Inflammatory macrophage treated with lipopolysaccharide for 4 hours (primary cell): ENCODE measurements at regions not wholly inside any gene's neighbourhood (a gene's known extent, or its start where the extent isn't known, plus 50 kb on each side); places are given as distances from the start of the nearest gene placed in this dataset.
"Not testable (repeated sequence)": the region's sequence is repeated elsewhere in the genome, so short reads cannot be mapped to it uniquely, and the experiment has no call there.

Experiments used
- DNase-seq: peaks from one replicate; pipeline ENCODE4 v3.0.0-alpha.2; 2020

DNA sequence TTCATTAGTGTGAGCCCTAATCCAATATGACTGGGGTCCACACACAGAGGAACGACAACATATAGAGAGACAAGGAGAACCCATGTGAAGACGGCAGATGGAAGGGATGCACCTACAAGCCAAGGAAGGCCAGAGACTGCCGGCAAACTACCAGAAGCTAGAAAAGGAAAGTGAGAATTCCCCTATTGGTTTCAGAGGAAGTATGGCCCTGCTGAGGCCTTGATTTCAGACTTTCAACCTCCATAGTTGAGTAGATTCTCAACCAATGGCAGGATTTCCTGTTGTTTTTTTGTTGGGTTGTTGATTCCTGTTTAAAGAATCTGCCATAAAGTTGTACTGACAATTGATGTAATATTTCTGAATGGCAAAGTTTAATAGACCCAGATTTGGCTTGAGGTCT lies 241.5 kb downstream of the SATB2 start:
- DNase-seq = no peak

DNA sequence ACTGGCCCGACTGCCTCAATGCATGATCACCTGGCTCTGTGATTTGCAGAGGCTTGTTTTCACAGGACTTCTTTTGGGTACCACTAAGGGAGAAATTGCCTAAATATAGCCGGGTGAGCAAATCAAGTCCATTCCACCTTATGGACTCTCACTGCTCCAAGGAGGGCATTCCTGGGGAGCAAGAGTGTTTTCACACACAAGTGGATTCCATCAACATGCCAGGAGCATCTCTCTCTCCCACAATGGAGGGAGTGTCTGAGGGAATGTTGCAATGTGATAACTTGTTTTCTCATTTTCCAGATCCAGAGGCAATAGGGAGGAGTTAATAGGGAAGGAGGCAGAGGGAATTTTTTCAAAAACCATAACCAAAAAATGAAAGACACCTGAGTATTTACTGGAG lies 250.7 kb downstream of the SATB2 start:
- no peak for DNase-seq

DNA sequence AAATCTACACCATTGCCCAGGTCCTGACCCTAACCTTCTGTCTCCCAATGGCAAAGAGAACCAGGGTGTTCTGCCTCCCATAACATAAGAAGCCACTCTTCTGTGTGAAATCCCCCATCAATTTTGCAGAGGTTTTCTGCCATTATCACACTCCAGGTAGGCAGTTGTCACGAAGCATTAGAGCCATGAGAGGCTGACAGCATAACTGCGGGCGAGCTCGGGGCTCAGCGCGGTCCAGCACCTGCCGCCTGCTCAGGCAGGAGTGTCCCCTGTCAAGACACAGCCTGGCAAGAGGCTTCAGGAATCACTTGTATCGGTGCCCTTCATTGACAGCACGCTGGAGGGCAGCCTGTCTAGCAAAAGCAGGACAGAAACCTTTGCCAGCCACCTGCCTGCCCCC lies 251.2 kb downstream of the SATB2 start:
- no peak for DNase-seq

DNA sequence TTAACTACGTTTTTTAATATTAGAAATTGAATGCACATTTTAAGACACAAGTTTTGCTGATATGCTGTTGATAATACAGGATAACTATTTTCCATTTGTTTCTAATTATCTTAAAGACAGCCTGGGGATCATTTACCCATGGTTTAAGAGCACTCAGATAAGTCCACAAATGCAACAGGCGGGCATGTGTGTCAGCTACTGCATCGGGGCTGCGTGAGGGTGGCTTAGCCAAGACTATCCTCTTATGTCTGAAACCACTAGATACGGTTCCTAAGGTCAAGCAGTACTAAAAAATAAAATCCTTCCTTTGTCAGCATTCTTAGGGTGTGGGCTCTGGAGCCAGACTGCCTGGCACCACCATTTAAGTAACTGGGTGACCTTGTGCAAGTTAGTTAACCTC lies 254.8 kb downstream of the SATB2 start:
- DNase-seq = no peak

DNA sequence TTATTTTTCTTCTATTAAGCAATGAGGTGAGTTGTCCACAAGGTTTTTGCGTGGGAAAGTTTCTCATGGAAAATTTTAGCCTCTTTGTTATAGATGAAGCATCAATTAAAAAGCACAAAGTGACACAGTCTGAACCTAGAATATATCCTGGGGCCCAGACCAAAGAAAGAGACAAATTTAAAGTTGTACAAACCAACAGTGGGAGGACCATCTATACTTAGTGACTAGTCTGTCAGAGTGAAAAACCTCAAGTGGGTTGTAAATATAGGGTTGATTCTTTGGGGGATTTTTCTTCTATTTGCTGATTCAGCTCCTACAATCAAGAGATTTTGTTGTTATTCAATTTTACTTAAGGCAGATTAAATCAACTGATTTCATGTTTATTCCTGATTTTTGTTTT lies 256.2 kb downstream of the SATB2 start:
- no peak for DNase-seq

DNA sequence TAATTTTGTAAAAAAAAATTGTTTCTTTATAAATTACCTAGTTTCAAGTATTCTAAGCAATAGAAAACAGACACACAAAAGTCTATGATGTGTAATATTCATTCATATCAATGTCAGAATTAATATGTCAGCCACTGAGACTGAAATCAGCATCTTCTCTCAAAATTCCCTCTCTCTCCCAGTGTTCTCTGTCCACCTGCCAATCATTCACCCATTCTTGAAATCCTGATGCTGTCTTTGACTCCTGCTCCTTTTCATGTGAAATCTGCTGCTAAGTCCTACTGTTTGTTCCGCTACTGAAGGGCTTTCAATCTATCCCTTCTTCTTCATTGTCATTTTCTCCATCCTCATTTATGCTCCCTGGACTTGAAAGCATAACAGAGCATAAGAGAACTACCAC lies 257.9 kb downstream of the SATB2 start:
- no peak for DNase-seq

DNA sequence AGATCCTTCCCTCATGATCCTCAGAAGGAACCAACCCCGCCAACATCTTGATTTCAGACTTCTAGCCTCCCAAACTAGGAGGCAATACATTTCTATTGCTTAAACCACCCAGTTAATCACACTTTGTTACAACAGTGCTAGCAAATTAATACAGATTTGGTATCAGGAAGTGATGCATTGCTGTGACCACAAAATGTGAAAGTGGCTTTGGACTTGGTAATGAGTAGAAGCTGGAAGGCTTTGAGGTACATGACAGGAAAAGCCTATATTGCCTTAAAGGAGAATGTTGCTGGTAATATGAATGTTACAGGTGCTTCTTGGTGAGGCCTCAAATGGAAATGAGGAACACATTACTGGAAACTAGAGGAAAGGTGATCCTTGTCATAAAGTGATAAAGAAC lies 260.3 kb downstream of the SATB2 start:
- DNase-seq = no peak

DNA sequence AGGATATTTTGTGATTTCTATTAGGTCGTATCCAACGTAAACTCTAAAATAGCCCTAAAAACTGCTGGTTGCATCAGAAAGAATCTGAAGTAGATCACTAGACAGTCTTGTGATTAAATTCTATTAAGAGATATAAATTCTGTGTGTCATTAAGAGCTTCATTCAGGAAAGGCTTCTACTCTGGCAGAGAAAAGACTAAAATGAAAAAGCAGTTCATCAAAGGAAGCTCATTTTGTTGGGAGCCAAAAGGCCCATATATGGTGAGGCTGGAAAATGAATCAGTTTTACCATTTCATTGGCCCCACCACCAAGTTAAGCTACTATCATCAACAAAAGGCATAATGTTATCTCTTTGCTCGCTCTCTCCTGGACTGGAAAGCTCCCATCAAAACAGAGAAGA lies 261.1 kb downstream of the SATB2 start:
- DNase-seq = no peak

DNA sequence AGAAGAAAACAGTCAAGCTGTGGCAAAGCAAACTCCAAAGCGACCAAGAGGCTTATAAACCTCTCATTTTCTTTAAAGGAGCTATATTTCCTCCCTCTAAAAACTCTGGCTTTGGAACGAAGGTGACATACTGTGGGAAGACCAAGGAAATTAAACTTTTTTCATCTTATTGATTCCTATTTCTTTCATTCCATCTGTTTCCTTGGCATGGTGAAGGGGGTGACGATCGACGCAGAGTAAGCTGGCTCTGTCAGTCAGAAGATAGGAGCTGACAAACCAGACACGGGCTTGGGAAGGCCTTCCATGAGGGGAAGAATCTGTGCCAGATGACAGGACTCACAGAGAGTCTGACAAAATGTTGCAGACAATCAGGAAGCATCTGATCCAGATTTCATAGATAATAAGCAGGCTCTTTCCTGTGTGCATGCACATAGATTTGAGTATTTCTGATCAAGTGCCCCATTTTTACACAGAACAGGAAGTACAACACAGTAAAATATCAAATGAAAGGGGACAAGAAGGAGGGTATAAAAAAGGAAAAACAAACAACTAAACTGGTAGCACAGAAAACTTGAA lies 261.7 kb downstream of the SATB2 start:
- DNase-seq = no peak

DNA sequence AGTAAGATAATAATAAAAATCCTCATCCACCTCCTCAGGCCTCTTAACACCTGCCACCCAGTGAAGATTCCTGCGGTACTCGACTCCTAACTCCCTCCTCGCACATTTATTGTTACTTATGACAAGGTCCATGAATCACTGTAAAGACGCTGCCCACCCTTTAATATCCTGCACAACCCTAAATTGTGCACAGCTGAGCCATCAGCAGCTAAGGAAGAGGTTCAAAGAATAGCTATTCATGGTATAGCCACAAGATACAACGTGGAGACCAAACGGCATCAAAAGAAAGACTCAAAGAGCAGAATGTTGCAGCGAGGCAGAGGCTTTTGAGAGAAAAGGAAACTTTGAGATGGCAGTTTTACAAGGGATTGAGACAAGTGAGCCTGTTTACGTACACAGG lies 266.3 kb downstream of the SATB2 start:
- no peak for DNase-seq

DNA sequence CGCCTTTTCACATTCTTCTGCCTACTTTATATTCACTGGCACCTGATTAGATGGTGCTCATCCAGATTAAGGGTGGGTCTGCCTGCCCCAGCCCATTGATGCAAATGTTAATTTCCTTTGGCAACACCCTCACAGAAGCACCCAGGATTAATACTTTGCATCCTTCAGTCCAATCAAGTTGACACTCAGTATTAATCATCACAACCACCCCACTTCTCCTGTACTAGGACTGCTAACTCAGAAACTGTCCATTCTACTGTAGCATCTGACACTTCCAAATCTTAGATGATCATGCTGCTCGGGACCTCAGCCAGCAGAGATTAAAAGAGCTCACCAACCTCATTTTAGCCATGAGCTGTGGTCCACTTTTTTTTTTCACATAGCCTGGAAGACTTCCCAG lies 268.5 kb downstream of the SATB2 start:
- no peak for DNase-seq

DNA sequence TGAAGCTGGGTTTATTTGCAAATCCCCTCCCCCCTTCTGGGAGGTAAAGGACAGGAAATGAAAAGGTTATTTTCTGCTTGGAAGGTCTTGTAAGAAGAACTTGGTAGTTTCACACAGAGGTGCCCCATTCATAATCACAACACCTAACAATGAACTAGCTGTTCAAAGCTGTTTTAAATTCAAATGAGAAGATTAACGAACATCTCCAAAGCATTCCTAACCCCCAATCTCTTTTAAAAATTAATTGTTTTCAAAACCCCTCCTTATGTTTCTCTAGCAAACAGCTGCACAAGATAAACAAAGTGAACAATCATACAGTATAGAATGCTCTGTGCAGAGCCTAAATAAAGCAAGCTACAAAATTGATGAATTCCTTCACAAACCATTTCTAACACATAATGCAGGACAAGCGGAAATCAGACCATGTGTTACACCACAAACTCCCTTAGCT lies 271.4 kb downstream of the SATB2 start:
- DNase-seq = no peak

DNA sequence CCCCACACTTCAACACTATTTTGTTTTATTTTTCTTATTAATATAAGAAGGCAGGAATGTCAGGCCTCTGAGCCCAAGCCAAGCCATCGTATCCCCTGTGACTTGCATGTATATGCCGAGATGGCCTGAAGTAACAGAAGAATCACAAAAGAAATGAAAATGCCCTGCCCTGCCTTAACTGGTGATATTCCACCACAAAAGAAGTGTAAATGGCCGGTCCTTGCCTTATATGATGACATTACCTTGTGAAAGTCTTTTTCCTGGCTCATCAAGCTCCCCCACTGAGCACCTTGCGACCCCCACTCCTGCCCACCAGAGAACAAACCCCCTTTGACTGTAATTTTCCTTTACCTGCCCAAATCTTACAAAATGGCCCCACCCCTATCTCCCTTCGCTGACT lies 272.6 kb downstream of the SATB2 start:
- not testable (repeated sequence) for DNase-seq

DNA sequence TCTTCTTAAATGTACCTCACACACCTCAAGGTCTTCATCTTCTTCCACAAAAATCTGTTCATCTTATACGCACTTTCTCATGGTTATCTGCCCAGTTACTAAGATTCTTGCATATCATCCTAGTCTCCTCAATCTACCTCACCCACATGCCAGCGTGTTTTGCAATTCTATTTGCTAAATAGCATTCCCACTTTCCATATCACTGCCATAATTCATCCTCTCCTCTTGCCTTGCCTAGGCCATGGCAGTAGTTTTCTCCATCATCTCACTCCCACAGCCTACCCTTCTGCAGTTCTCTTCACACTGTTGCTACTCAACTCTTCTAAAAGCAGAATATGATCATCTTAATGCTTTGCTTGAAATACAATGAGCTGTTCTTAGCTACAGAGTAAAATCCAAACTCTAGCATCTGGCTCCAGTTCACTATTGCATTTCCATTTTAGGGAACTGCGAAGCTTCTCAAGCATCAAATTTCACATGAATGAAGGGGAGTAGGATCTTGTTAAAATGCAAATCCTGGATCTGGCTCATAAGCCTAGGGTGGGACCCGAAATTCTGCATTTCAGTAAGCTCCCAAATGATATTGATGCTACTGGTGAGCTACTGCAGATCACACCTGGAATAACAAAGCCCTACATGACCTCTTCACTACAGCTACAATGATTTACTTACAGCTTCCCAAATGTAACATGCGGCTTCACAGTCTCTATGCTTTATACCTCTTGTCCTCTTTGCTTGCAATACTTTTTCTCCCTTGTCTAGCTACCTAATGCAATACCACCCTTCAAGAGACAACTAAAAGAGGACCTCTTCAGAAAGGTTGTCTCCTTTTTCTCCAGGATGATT lies 293.9 kb downstream of the SATB2 start:
- DNase-seq = no peak

DNA sequence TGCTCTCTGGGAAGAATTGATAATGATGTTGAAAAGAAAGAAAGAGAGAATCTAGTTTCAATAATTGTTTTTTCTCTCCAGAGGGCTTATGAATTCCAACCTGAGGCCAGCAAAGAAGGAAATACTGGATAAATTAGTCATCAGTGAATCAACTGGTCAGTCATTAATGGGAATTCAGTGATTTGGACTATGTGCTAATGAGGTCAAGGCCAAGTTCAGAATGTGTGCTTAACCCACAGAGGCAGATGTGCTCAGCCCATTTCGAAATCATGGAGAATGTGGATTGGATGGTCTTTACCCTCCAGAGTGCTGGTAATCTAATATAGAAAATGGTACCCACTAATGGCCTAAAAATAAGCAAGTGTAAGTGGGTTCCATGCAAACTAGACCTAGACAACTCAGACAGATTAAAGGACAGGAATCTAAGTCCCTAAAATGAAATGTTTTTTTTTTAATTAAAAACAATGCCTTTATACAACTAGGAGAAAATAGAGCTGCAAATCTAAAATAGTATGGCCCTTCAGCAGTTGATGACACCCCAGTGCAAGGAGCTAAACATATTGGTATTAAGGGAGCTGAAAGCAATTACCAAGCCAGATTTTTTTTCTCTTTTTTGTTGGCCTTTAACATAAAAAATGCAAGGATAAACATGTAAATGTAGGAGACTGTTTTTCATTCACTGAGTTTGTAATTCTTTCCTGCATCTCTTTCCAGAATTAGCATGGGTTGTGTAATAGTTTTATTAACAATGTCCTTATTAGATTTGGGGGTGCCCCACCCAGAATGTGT lies 296.9 kb downstream of the SATB2 start:
- DNase-seq = no peak

DNA sequence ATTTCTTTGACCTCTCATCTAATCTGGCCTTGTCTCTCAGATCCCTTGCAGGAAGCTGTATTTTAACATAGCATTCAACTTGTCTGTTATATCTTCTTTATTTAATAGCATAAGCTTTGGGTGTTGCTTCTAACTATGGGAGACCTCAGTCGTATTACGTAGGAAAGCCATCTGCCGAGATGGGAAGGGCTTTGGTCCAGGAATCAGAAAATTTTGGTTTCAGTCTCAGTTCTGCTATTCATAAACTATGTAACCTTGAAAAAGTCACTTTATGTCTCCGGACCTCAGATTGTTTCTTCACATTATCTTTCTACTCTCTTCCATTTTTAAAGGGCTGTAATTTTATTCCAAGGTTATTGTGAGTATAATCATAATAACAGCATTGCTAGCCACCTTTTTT lies 297.7 kb downstream of the SATB2 start:
- DNase-seq = no peak

DNA sequence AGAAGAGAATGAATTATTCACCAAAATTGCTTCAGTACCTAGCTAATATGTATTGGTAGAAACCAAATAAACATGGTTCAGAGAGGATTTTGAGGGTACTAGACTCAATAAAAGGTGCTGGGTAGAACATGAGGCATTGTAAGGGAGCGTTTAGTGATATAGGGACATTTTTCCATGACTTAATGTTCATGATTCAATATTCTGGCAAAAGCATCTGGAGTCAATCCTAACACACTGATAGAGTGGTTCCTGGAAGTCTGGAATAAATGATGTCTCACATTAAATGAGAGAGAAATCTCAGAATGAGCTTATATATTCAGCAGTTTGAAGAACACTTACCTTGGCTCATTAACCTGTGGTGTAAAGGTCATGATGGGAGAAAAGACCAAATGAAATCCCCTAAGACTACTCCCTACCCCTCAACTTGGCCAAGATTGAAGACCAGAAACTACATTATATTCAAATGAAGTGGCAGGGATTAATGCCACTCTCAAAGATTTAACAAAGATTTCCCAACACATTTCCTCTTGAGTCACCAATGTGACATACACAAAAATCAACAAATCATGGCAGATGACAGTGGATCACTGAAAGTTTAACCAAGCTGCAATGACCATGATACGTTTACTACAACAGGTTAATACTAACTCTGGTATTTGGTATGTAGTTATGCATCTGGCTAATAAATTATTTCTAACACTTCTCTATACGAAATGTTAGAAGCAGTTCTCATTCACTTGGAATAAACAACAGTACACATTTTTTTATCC lies 309.5 kb downstream of the SATB2 start:
- DNase-seq = no peak

DNA sequence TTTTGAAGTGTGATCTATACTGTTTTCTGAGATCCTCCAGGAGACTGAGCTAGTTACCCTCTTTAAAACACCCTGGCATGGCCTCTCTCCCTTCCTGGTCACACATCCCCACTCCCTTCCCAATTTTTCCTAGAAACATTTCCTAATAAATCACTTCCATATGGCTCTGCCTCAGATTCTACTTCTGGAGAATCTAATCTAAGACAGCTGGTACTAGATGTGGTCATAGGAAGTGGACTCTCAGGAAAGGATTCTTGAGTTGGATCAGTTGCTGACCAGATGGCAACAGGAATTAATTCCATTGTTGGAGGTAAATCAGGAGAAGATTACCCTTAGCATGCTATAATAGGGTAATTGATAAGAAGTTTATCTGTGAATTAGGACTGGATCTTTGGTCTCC lies 310.5 kb downstream of the SATB2 start:
- no peak for DNase-seq

DNA sequence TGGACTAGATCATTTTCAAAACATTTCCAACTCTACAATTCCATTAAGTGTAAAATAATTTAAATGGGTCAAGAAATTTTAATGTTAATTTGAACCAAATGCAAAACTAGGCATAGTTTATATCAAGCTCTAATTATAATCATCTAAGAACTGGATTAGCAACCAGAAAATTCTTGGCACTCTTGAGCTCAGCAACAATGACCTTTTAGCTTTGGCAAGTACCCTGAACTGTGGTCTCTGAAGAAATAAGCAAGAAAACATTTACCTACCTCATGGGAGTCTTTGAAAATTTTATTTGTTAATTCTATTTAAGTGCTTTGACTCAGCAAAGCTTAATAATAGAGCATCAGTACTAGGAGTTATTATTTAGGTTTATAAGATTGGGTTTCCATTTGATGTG lies 313.2 kb downstream of the SATB2 start:
- no peak for DNase-seq

DNA sequence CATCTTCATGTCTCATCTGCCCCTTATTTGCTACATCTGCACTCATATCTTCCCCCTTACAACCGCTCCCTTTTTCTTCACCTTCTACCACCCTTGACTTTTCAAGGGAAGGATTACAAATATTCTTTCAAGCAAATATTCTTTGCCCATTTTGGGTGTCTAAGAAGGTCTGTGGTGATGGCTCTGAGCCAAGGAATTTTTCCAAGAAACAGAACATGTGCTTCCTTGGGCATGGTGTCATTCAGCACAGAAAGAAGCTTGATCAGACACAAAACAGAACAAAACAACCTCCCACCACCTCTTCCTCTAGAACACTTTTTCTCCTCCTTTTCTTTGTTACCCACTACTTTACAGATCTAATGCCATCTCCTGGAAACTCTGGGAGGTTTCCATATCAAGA lies 313.7 kb downstream of the SATB2 start:
- no peak for DNase-seq

DNA sequence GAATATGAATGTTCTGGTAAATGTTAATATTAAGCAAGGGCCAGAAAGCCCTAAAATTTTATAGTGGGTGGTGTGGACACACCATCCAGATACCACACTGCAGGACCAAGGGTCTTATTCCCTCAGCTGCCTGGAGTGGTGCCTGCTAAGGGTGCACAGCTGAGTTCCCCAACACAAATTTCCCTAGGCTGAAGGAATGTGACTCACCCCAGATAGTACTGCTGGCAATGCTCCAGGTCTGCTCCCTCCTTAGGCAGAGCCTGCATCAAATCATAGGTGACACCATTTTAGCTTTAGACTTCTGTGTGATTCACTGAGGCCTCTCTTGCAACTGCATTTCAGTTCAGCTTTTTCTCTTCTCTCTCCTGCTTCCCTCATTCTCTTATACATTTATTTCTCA lies 321.1 kb downstream of the SATB2 start:
- DNase-seq = no peak

DNA sequence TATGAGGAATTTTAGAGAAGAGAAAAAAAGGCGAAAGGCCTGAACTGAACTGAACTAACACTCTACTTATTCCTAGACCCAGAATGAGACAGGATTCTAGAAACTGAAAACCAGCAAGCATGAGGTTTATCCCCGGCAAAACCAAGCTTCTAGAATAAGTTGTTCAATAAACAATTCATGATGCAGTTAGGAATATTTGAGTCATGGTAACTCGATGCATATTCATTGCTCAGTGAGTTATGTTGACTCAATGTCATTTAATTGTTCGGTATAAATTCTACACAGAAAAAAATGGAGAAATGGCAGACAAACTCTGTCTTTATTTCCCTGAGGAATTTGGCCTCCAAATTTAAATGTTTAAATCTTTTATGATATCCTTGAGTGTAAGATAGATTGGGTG lies 321.5 kb downstream of the SATB2 start:
- DNase-seq = no peak

DNA sequence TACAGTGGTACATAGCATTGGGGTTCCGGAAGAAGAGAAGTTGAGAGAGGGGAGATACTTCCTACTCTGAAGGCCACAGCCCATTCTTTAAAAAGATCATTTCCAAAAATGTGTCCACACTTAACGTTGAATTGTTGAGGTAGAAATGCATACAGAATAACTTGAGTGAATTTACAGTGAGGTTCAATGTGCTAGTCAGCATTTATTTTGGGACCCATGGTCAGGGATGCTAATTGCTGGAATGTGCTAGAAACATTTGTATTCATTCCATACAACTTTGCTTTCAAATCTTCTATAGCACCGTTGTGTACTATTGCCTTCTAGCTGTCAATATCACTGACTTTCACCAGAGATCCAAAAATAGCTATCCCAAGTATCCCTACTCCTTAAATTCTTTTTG lies 325.9 kb downstream of the SATB2 start:
- no peak for DNase-seq
